Ascending aorta (tissue), 2 donors: ENCODE measurements at regions not wholly inside any gene's neighbourhood (a gene's known extent, or its start where the extent isn't known, plus 50 kb on each side); places are given as distances from the start of the nearest gene placed in this dataset.

Experiments used
- DNase-seq, 2 donors: peaks; one replicate each; pipeline ENCODE4 v3.0.0-alpha.2; 2019; ENCODE audit warnings: low spot score in 2 of 2
- H3K27ac ChIP-seq, 2 donors: fragments of 200-600 bp; sonication (generic); one replicate each; pipeline ENCODE4 v1.5.1; 2016 to 2017; ENCODE audit warnings: mild to moderate bottlenecking in 1 of 2
- H3K27me3 ChIP-seq: fragments of 200-600 bp; sonication (generic); one replicate; pipeline ENCODE4 v1.5.1; 2017
- H3K36me3 ChIP-seq, 2 donors: fragments of 200-600 bp; sonication (generic); one replicate each; pipeline ENCODE4 v1.5.1; 2016
- H3K4me1 ChIP-seq, 2 donors: fragments of 200-600 bp; sonication (generic); one replicate each; pipeline ENCODE4 v1.5.1; 2016 to 2017; ENCODE audit warnings: mild to moderate bottlenecking in 1 of 2
- H3K4me3 ChIP-seq, 2 donors: fragments of 200-600 bp; sonication (generic); one replicate each; pipeline ENCODE4 v1.5.1; 2016 to 2017; ENCODE audit warnings: mild to moderate bottlenecking in 1 of 2
- H3K9me3 ChIP-seq, 2 donors: fragments of 200-600 bp; sonication (generic); one replicate each; pipeline ENCODE4 v1.5.1; 2016
- intact Hi-C: fragments of 100-400 bp; cut with DNase I; formaldehyde crosslinking; loops from one replicate; pipeline ENCODE4 v1.15.1; 2023
- TF ChIP-seq, protein P1 (sequence below), 3 experiments: fragments of 200-600 bp in 2 of 3; fragments of 450-650 bp in 1 of 3; sonication (generic) in 2 of 3; IDR thresholded peaks; one replicate each; pipeline ENCODE4 v1.5.1; 2016 to 2019; ENCODE audit warnings: antibody characterized with exemption in 3 of 3, mild to moderate bottlenecking in 1 of 3, moderate library complexity in 1 of 3

DNA sequence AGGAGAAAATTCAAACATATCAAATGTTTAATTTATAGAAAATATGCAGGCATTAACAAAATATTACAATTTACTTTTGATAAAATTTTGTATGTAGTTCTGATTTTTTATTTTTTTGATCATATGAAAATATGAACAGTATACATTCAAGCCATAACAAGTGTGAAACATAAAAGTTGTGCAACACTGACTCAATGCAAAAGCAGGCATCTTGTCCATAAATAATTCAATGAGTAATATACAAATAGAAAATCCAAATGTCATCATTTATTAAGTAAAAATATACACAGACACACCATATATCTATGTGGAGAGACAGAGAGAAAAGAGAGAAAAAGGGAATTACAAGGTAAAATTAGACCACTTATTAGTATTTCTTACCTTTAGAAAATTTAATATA lies 1183.9 kb downstream of the SLITRK1 start:
- H3K27ac ChIP-seq: no peak overlapping the region
- H3K27me3 ChIP-seq: no peaks in the 10 kb centered on the region
- no peaks in the 10 kb centered on the region for H3K9me3 ChIP-seq
- intact Hi-C loops: no loop called here
- no peak for DNase-seq
- TF ChIP-seq, protein P1, sequence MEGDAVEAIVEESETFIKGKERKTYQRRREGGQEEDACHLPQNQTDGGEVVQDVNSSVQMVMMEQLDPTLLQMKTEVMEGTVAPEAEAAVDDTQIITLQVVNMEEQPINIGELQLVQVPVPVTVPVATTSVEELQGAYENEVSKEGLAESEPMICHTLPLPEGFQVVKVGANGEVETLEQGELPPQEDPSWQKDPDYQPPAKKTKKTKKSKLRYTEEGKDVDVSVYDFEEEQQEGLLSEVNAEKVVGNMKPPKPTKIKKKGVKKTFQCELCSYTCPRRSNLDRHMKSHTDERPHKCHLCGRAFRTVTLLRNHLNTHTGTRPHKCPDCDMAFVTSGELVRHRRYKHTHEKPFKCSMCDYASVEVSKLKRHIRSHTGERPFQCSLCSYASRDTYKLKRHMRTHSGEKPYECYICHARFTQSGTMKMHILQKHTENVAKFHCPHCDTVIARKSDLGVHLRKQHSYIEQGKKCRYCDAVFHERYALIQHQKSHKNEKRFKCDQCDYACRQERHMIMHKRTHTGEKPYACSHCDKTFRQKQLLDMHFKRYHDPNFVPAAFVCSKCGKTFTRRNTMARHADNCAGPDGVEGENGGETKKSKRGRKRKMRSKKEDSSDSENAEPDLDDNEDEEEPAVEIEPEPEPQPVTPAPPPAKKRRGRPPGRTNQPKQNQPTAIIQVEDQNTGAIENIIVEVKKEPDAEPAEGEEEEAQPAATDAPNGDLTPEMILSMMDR (IDR thresholded peaks at IDR 0.05): no peak
- no peaks in the 10 kb centered on the region for H3K4me1 ChIP-seq
- H3K4me3 ChIP-seq: no peak overlapping the region
- no peaks in the 10 kb centered on the region for H3K36me3 ChIP-seq

DNA sequence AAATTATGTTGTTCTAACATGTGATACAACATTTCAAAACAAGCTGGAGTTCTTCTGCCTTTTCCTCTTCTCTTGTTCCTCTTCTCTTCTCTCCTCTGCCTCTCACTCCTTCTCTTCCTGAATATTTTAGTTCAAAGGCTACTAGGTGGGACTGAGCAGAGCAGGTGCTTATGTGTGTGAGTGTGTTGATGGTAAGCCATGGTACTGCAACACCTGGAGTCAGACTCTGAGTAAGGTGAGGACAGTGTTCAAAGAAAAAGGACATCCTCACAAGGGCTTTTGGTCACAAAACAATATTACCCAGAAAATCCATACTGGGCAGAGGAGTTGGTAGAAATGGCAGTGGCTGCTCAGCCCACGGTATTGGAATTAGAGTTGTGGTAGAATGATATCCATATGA lies 1188.7 kb downstream of the SLITRK1 start:
- intact Hi-C loops: no loop called here
- H3K27ac ChIP-seq: no peak overlapping the region
- no peaks in the 10 kb centered on the region for H3K9me3 ChIP-seq
- no peak overlapping the region for H3K4me3 ChIP-seq
- H3K36me3 ChIP-seq: no peaks in the 10 kb centered on the region
- no peak for DNase-seq
- TF ChIP-seq, protein P1 (IDR thresholded peaks at IDR 0.05): no peak
- H3K4me1 ChIP-seq: no peaks in the 10 kb centered on the region
- no peaks in the 10 kb centered on the region for H3K27me3 ChIP-seq

DNA sequence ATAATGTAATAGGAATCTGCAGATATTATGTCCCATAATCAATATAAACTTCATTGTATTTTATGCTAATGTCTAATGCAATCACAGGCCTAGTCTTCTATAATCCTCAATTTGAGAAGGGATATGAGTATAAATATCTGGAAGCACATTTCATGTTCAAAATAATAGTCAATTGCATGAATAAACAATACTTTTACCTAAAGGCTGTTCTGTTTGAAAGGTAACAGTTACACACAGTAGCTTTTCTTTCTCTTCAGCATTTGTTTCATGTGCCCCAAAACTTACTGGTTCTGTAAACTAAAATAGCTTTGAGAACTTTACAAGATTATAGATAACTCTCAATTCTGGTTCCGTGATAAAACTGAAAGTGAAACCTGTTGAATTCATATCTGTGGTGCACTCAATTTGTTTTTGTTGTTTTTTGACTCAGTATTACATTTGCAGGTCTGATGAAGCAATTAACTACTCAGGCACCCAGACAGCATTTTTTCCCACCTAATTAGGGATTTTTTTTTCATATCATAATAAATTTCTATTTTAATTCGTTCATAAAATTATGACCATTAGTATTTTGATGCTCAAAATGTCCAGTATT lies 1193.8 kb downstream of the SLITRK1 start:
- intact Hi-C loops: no loop called here
- Histone ChIP-seq H3K9me3 (no peaks in the 10 kb centered on the region), H3K4me3 (peak overlapping the region in 1 of 2 donors; percentile 46), H3K36me3 (no peaks in the 10 kb centered on the region), H3K27me3 (no peaks in the 10 kb centered on the region), H3K4me1 (no peaks in the 10 kb centered on the region), H3K27ac (no peak overlapping the region)
- DNase-seq: no peak
- TF ChIP-seq, protein P1 (IDR thresholded peaks at IDR 0.05): no peak

DNA sequence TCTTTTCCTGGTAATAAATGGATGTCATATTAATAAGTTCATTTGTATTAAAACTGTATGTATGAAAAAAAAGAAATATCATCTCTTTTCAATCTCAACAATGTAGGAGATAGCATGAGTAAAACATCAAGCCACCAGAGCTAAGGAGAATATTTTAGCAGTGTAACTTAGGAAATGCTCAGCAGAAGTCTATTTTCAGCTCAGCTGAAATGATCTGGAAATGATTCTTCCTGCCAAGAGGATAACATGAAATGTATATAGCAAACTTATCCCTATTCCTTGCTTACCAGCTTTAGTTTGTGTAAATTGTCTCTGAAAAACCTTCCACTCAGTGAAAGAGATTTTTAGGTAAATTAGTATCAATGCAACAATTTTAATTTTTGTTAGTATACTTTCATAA lies 1194.4 kb downstream of the SLITRK1 start:
- Histone ChIP-seq H3K27ac (no peak overlapping the region), H3K27me3 (no peaks in the 10 kb centered on the region), H3K4me1 (no peaks in the 10 kb centered on the region), H3K36me3 (no peaks in the 10 kb centered on the region), H3K4me3 (peak overlapping the region in 1 of 2 donors; percentile 46), H3K9me3 (no peaks in the 10 kb centered on the region)
- TF ChIP-seq, protein P1 (IDR thresholded peaks at IDR 0.05): no peak
- intact Hi-C loops: no loop called here
- no peak for DNase-seq

DNA sequence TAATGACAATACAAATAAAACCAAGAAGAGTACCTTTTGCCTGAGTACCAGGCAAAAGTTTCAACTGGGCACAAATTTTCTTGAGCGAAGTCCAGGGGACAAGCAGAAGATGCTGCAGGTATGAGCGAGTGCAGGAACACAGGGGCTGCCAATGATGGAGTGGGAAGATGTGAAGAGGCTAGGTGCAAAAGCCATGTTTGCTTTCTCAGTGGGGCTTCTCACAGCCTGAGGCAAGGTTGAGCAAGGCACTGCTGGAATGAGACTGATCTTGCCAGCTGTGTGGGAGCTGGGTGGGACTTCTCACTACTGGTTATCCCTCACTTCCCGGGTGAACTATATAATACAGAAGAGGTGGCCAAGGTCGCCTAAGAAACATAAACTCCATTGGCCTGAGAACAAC lies 1200.7 kb downstream of the SLITRK1 start:
- no peaks in the 10 kb centered on the region for H3K9me3 ChIP-seq
- no peak overlapping the region for H3K27ac ChIP-seq
- H3K4me1 ChIP-seq: no peaks in the 10 kb centered on the region
- H3K27me3 ChIP-seq: no peaks in the 10 kb centered on the region
- TF ChIP-seq, protein P1 (IDR thresholded peaks at IDR 0.05): no peak
- H3K4me3 ChIP-seq: no peak overlapping the region
- intact Hi-C loops: no loop called here
- DNase-seq: no peak
- H3K36me3 ChIP-seq: no peaks in the 10 kb centered on the region

DNA sequence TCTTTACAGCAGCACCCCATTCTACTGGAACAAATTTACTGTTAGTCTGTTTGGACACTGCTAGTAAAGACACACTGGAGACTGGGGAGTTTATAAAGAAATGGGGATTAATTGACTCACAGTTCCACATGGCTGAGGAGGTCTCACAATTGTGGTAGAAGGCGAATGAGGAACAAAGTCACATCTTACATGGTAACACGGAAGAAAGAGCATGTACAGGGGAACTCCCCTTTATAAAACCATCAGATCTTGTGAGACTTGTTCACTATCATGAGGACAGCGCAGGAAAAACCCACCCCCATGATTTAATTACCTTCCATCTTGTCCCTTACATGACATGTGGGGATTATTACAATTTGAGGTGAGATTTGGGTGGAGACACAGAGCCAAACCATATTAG lies 1204.2 kb downstream of the SLITRK1 start:
- TF ChIP-seq, protein P1 (IDR thresholded peaks at IDR 0.05): no peak

More for the DNA sequence above, 1204.2 kb downstream of the SLITRK1 start:
- Histone ChIP-seq H3K4me1 (no peaks in the 10 kb centered on the region), H3K27me3 (no peaks in the 10 kb centered on the region), H3K36me3 (no peaks in the 10 kb centered on the region), H3K27ac (no peak overlapping the region), H3K9me3 (no peaks in the 10 kb centered on the region), H3K4me3 (no peak overlapping the region)
- no peak for DNase-seq
- intact Hi-C loops: no loop called here
